GM18502 (cell line): ENCODE measurements at regions not wholly inside any gene's neighbourhood (a gene's known extent, or its start where the extent isn't known, plus 50 kb on each side); places are given as distances from the start of the nearest gene placed in this dataset.
"Not testable (repeated sequence)": the region's sequence is repeated elsewhere in the genome, so short reads cannot be mapped to it uniquely, and the experiment has no call there.

Source experiments
- ATAC-seq: cut with Tn5 transposase; IDR thresholded peaks from one replicate; pipeline ENCODE4 v1.9.1; 2021; ENCODE audit warnings: mild to moderate bottlenecking; ENCODE audit not compliant: unreplicated experiment, poor library complexity

- ATAC-seq: no peak
These were observed 1162.1 kb downstream of the RAPGEF2 start for GRCh38 chr4:160265014-160265413.

DNA sequence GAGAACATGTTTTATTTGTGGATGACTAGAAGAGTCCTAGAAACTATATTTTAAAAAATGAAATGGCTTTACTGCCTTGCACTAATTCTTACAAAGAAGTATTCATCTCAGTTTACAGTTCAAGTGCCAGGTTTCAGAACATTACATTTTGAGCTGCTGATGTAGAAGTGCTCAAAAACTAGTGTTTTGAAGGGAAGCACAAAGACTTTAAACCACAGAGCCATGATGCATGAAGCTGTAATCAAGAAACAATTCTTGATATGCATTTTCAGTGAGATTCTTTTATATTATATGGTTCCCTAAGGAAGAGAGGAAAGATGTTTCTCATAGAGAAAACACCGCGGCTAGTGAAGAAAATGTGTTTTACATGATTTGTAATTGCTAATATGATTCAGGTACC lies 1163.0 kb downstream of the RAPGEF2 start:
- ATAC-seq: no peak

DNA sequence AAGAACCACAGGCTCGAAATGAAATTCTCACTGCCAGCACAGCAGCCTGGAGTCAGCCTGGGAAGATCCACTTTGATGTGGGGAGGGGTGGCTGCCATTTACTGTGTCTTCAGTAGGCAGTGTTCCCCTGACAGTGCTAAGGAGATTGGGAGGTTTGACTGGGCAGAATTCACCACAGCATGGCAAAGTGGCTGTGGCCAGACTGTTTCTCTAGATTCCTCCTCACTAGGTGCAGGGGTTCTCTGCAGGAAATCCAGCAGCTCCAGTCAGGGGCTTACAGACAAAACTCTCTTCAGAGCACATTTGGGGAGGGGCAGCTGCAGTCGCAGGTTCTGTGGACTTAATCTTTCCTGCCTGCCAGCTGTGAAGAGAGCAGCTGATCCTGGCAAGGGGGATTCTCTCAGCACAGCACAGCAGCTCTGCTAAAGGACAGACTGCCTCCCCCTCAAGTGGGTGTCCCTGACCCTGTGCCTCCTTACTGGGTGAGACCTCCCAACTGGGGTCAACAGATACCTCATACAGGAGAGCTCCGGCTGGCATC lies 1174.0 kb downstream of the RAPGEF2 start:
- ATAC-seq: no peak

DNA sequence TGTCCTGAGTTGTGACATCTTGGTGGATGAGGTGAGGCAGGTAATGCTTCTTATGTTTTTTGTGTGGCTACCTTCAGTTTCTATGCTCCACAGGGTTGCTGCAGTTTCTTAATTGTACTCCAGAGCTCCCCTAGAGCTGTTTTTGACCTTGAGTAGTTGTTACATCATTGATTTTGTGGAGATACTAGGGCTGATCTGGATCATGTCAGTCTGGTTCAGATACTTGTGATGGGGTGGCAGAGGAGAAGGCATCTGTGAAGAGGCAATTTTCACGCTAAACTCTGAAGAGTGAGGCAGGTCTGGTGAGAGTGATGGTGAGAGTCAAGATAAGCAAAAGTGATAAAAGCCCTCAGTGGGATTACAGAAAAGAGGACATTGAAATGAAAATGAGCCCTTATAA lies 1180.2 kb downstream of the RAPGEF2 start:
- ATAC-seq: no peak

DNA sequence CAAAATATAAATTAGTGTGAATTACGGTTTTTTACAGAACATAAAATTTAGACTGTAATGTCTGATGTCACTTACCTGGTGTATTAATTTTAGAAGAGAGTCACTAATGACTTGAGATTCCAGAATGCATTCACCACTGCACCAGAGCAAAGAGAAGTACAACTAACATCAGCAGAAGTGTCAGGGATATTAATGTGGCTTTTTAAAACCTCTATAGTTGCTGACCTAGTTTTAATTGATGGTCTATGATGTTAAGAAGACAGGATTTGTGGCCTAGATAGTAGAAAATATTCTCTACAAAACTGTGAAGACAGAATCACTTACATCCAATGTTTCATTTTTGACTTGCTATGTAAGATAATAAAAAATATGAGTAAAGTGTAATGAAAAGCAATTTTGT lies 1181.6 kb downstream of the RAPGEF2 start:
- ATAC-seq: no peak

DNA sequence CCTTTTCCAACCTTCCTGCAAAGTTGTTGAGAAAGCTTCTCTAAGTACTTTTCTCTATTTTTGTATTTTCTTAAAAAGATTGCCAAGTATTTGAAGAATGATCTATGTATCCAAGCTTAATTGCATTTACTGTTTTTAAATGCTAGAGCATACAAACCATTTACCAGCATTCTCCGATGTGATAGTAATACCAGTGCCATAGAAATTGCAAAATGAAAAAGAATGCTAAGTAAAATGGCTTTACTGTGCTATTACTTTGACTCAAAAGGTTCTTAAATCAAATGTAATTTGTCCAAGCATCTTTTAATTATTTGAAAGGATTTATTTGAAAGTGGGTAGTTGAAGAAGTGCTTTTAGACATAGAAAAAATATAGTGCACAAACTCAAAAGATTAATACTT lies 1183.2 kb downstream of the RAPGEF2 start:
- ATAC-seq: no peak

DNA sequence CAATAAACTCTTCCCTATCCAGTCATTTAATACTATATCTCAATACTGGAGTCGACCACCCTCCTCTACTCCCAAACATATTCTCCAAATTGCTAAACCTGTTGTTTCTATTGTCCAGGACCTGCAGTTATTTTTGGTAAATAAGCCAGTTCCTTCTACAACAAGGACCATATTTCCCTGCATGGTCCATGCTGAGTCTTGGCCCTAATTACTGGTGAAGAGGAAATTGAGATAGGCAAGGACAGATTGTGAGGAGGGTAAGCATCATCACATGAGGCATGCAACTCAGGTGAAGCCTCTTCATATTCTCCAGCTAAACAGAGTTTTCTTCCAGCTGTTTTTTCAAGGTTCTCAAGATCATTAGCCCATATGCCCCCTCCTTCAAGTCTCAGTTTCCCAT lies 1193.6 kb downstream of the RAPGEF2 start:
- no peak for ATAC-seq

- no peak for ATAC-seq
These were observed 1196.3 kb downstream of the RAPGEF2 start for GRCh38 chr4:160299177-160299576.

GRCh38 chr4:160299608-160300007 lies 1196.7 kb downstream of the RAPGEF2 start:
- no peak for ATAC-seq

DNA sequence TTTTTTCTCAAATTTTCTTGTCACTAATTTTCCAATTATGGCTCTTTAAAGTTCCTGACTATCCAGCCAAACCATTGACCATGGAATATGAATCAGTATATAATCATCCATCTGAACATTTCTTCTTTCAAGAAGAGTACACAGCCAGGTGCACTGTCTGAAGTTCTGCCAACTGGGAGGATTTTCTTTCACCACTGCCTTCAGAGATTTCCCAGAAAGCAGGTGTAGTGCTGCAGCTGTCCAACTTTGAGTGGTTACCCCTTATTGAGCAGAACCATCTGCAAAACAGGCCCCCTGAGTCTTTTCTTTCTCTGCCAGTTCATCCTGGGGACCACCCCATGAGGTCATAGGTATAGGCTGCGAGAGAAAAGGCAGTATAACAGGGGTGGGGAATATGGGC lies 1213.2 kb downstream of the RAPGEF2 start:
- no peak for ATAC-seq

DNA sequence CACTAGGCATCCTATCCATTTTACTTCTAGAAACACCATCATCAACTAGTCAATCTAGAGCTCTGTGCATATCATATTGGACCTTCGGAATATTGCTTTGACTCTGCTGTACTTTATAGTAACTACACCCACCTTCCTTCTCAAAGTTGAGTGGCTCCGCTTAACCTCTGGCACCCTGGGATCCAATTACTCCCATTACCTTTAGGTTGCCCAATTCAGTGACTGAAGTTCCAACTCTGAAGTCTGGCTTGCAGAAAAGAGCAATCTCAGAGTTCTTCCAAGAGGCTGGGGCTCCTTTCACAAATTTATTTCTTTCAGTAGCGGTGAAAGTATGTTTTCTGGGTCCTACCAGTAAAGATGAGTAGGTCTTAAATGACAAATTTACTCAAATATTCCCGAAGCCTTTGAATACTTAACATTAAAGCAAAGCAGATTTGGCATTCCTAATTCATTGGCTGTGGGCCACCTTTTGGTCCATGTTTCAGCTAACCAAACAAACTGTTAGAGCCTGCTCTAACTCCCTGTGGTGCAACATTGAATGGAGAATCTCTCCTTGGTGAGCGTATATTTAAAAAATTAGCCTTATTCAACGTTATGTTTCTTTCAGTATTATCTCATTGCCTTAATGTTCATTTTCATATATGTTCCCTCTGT lies 1215.8 kb downstream of the RAPGEF2 start:
- ATAC-seq: no peak

- no peak for ATAC-seq
These were observed 1216.5 kb downstream of the RAPGEF2 start for GRCh38 chr4:160319221-160319867.

- ATAC-seq: no peak
These were observed 1217.0 kb downstream of the RAPGEF2 start for GRCh38 chr4:160319868-160320260.

GRCh38 chr4:160326110-160326509 lies 1223.2 kb downstream of the RAPGEF2 start:
- no peak for ATAC-seq

DNA sequence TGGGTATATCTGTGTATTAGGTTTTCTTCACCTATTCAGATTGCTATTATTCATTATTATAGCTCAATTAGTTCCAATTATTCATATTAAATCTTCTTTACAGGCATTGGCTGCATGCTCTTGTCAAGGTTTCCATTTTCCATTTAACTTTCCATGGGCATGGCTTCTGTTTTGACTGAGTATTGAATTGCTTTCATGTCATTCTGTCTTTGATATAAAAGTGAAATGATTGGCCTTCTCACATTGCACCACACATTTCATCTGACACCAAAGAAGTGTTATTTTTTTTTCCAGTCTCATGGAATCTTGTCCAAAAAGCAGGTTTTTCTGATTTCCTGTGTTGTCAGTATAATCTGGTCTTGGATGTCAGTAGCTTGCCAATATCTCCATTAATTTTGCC lies 1244.3 kb downstream of the RAPGEF2 start:
- ATAC-seq: no peak

DNA sequence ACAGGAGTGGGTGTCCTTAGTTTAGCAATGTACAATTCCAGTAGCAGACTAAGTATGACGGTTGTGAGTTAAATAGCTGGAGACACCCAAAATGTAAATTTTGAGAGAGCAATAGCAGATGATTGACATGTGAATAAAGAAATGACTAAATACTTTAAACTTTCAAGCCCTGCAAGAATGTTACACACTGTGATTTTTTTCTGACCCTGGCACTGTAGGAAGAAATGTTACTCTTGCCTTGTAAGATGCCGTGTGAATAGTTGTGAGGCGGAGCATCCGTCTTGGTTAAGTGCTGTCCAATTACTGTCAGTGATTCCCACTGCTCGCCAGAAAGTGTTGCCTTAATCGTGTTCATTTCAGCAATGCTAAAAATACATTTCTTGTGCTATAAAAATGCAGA lies 1248.1 kb downstream of the RAPGEF2 start:
- no peak for ATAC-seq

- ATAC-seq: no peak
These were observed 1249.8 kb downstream of the RAPGEF2 start for GRCh38 chr4:160352637-160353036.

GRCh38 chr4:160353548-160353947 lies 1250.7 kb downstream of the RAPGEF2 start:
- no peak for ATAC-seq

DNA sequence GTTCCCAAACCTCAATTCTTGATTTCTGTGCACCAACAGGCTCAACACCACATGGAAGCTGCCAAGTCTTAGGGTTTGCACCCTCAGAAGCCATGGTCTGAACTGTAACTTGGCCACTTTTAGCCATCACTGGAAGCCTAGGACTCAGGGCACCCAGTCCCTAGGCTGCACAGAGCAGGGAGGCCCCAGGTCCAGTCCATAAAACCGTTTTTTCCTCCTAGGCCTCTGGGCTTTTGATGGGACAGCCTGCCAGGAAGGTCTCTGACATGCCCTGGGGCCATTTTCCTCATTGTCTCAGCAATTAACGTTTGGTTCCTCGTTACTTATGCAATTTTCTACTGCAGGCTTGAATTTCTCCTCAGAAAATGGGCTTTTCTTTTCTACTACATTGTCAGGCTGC lies 1259.6 kb downstream of the RAPGEF2 start:
- ATAC-seq: no peak

DNA sequence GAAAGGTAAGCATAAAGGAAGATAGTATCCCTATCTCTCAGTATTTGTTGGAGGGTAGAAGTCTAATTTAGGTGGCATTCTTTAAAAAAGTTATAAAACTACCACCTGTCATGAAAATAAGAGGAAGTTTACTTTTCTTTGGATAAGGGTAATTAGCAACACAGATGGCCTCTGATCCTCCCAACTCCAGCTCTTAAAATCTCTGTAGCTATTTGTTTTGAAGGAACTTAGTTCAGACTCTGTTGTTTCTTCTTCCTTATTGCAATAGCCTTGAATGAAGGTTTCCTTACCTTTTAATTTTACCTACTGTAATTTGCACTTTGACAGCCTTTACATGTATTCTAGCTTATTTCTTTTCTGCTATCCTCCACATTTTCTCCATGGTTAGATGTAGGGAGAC lies 1261.3 kb downstream of the RAPGEF2 start:
- no peak for ATAC-seq

- not testable (repeated sequence) for ATAC-seq
These were observed 1261.8 kb downstream of the RAPGEF2 start for GRCh38 chr4:160364665-160365064.

GRCh38 chr4:160365383-160365782 lies 1262.5 kb downstream of the RAPGEF2 start:
- not testable (repeated sequence) for ATAC-seq
